ENCODE measurements at regions not wholly inside any gene's neighbourhood (a gene's known extent, or its start where the extent isn't known, plus 50 kb on each side); places are given as distances from the start of the nearest gene placed in this dataset.

DNA sequence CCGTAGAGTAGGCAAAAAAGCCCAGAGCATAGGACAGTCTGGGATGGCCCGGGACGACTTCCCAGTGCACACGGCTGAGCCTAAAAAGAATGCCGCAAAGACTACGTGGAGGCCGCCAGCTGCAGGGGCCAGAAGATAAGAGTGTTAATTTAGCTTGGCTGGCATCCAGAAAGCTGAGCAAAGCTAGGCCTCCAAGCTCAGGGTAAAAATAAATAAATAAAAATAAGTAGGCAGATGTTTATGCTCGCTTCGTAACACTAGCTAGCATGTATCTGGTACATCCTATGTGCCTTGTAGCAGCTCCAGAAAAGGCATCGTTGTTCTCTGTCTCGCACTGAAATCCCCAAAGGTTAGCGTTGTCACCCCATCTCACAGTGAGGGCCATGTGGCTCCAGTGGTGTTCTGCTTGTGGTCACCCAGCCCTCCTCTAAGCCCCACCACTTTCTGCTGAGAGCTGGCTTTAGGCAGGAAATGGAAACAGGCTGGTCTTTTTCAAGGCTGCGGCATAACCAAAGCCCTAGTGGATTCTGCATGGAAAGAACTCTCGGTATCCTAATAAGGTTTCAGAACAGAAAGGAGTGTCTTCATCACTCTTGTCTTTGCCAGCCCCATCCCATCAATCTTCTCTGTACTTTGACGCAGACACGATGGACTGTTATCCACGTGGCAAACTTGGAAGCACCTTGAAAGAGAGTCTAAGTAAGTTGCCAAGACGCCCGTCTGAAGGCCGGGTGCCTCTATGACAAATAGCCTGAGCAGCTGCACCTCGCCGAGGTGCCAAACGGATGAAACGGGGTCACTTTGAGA lies 58.1 kb upstream of the MEF2A start:
- no peak for TF ChIP-seq CTCF (IDR thresholded peaks at IDR 0.05)
- peak; percentile 29 for TF ChIP-seq EP300 (IDR thresholded peaks at IDR 0.05)

Measured in ovary (tissue), 3 donors.